Fibroblast of skin of left quadriceps (primary cell): ENCODE measurements at regions not wholly inside any gene's neighbourhood (a gene's known extent, or its start where the extent isn't known, plus 50 kb on each side); places are given as distances from the start of the nearest gene placed in this dataset.

Experiments
- DNase-seq, 2 experiments: peaks; one replicate each; pipeline ENCODE4 v3.0.0-alpha.2; 2013; ENCODE audit warnings: low read depth in 2 of 2

- DNase-seq = no peak
These were observed 540.0 kb downstream of the RERGL start for GRCh38 chr12:17550011-17550410.

DNA sequence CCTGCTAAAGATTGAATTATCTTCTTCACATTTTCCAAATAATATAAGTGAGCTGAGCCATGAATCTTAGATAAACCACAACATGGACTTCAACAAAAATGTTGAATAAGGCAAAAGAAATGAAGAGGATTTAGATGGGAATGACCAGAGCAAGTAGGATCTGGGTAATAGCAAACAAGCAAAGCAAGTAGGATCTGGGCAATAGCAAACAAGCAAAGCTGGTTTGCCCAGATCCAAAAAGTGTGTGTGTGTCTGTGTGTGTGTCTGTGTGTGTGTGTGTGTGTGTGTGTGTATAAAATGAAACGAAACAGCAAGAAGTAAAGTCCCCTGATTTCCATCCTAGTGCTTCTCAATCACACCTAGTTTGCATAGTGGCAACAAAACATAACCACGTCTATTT lies 549.1 kb downstream of the RERGL start:
- no peak for DNase-seq

GRCh38 chr12:17528394-17528793 lies 561.6 kb downstream of the RERGL start:
- DNase-seq = no peak

- DNase-seq = no peak
These were observed 563.0 kb downstream of the RERGL start for GRCh38 chr12:17527021-17527420.

DNA sequence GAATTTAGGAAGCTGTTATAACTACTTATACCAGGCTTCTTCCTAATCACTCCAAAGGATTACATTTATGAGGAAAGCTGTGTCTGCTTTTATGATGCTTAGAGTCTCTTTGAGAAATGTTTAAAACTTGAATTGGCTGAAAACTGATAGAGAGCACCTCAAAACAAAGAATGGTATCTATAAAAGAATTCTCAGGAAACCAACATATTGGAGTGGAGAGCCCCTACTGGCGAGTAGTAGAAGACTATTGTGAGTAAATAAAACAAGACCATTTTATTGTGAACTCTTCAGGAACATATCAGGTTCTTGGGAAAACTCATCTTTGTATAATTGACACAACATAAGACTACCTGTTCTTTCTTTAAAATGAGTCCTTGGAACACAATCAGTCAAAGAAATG lies 578.6 kb downstream of the RERGL start:
- DNase-seq = no peak

- no peak for DNase-seq
These were observed 582.7 kb downstream of the RERGL start for GRCh38 chr12:17507336-17507735.

DNA sequence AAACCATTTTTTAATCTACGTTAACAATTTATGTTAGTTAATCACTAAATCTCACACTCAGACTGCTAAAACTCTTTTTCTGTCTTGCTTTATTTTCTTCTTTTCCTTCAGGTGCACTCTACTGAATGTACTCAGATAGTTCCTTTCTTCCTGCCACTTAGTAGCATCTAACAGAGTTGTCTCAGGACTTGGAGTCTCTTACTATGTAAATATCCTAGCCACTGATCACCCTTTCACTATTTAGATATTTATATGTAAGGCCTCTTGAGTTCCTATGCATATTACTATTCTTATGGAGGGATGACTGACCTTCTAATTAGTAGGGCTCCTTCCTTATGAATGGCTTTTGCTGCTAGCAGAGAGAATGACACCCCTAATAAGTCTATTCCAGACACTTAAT lies 586.3 kb downstream of the RERGL start:
- no peak for DNase-seq

- DNase-seq = no peak
These were observed 600.5 kb downstream of the RERGL start for GRCh38 chr12:17489452-17489851.

DNA sequence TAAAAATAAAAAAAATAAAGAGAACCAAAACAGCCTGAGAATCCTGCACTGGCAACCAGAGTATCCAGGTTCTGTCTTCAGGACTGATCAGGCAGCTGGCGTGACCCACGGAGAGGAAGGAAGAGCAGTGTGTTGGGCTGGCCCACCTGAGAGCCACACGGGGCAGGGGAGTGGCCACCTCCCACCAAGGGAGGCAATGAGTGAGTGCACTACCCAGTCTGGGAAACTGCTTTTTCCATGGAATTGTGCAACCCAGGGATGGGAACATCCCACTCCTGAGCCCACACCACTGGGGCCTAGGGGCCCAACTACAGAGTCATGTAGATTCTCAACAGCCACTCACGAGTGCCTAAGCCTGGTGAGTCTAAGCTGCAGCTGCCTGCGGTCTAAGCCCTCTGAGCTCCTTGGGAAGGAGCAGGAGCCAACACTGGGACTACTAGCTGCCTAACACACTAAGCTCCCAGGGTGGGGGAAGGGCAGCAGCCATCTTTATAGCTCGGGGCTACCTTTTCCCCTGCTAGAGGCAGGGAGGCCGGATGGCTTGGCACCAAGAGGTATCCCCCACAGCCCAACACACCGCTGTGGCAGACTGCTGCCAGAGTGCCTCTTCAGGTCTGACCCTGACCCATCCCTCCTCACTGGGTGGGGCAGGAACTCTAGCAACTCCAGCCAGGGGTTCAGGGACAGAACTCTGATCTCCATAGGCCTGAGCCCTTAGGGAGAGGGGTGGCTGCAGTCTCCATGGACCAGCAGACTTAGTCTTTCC lies 610.9 kb downstream of the RERGL start:
- DNase-seq = no peak

DNA sequence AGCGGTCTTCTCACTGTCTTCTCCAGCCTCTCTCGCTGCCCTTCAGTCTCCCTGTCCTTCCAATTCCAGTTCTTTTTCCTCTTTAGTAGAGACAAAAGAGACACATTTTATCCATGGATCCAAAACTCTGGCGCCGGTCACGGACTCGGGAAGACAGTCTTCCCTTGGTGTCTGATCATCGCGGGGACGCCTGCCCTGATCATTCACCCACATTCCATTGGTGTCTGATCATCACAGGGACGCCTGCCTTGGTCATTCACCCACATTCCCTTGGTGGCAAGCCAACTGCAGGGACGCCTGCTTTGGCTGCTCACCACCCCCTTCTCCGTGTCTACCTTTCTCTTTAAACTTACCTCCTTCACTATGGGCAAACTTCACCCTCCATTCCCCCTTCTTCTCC lies 619.5 kb downstream of the RERGL start:
- DNase-seq = no peak

DNA sequence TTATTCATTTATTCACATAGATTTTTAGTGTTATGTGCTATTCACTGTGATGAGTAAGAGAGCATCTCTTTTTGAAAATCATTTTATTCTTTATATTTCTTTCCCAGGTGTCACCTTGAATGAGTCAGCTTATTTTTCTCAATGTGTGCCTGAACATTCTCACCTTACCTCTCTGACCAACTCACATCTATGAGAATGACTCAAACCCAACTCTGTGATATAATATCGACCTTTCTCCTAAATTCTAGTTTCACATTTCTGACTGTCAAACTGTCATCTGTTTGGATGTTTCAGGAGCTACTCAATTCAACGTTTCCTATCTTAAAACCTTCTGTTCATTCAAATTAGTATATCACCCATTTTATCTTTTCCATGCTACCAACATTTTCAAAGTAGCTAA lies 630.8 kb downstream of the RERGL start:
- no peak for DNase-seq

DNA sequence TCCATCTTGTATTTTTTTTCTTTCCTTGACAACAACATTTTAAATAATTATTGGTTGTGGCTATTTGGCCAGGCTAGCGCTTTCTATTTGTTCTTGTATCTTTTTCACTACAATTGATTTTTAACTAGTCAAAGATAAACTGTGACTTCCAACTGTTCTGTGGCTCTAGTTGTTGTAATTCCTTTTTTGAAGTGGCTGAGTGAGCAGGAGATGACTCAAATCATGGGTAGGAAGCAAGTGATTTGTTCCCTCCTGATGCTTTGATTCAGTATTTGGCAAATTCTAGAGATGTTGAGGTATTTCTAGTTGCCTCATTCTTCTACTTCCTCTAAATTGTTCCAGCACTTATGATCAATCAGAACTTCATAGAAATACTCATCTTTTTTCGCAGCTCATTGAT lies 633.5 kb downstream of the RERGL start:
- no peak for DNase-seq

GRCh38 chr12:17438141-17438540 lies 651.9 kb downstream of the RERGL start:
- no peak for DNase-seq

GRCh38 chr12:17416748-17417147 lies 673.2 kb downstream of the RERGL start:
- no peak for DNase-seq

GRCh38 chr12:17414596-17414995 lies 675.4 kb downstream of the RERGL start:
- DNase-seq = no peak

DNA sequence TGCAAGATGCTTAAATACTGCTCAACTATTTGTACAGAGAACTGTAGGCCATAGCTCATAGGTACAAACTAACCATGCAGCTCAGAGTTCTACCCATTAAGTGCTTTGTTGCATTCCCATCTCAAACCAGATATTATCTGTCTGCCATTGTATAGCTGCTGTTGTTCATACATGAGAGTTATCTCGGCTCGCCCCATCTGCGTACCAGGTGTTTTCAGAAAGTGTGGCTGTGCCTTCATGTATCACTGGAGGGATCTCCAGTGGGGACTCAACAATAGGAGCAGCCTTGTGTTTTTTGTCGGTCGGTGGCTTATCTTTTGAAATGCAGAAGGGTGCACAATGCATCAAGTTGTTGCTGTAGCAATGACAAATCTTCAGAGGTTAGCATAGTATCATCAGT lies 678.3 kb downstream of the RERGL start:
- no peak for DNase-seq

- DNase-seq = no peak
These were observed 701.3 kb downstream of the RERGL start for GRCh38 chr12:17388679-17389078.

- no peak for DNase-seq
These were observed 706.7 kb downstream of the RERGL start for GRCh38 chr12:17383321-17383720.

DNA sequence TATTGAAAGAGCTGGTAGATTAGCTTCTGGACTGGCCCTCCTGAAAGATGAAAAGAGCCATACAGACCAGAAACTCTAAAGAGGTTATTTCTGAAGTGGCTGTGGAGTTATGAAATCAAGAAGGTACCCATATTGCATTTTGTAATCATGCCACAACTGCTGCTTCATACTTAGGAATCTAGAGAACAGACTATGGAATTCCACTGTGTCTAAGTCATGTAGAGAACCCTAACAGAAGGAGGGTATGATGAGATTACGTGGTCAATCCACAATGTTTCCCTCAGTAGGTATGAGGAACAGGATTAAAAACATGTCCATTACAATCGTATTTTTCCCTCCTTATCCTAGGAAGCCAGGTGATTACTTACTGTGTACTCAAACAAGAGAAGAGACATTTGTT lies 708.8 kb downstream of the RERGL start:
- no peak for DNase-seq

DNA sequence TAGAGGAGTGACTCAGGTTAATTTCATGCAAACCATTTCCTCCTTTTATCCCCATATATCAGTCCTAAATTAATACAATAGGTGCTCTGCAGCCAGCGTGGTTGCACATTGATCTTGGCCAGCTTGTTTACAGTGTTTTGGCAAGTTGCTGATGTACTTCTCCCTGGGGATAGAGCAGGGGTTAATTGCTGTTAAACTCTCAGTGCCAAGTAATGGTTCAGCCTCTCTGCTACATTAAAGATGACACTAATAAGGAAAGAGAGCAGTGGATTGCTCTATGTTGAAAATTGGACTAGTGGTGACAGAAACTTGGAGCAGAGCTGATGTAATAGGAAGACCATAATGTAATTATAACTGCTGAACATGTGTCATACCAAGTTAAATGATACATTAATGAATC lies 717.5 kb downstream of the RERGL start:
- DNase-seq = no peak

GRCh38 chr12:17371491-17372215 lies 718.3 kb downstream of the RERGL start:
- no peak for DNase-seq

- no peak for DNase-seq
These were observed 719.4 kb downstream of the RERGL start for GRCh38 chr12:17370621-17371020.

GRCh38 chr12:17369556-17369955 lies 720.4 kb downstream of the RERGL start:
- no peak for DNase-seq

GRCh38 chr12:17361224-17361623 lies 728.8 kb downstream of the RERGL start:
- DNase-seq = no peak
